NCI-H2081 (cell line): ENCODE measurements at regions not wholly inside any gene's neighbourhood (a gene's known extent, or its start where the extent isn't known, plus 50 kb on each side); places are given as distances from the start of the nearest gene placed in this dataset.

Source experiments
- DNase-seq, 2 experiments: peaks; one replicate each; lab custom pipeline; 2025; lab: John Stamatoyannopoulos, UW

DNA sequence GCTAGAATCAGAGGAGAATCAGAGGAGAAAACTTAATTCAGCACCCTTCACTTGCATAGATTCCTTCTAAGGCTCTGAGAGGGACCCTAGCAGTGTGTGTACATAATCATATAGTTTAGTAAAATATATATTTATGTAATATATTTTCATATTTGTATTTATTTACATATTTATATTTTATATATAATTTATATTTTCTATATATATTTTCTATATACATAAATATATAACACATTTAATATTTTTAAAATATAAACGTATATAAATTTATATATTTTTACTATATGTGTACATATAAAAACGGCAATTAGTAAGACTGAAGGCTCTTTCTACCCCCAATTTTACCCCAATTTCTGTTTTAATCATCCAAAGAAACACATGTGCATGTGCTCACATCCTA is 80.3 kb downstream of the NXPE2 start:
- DNase-seq: no peak

DNA sequence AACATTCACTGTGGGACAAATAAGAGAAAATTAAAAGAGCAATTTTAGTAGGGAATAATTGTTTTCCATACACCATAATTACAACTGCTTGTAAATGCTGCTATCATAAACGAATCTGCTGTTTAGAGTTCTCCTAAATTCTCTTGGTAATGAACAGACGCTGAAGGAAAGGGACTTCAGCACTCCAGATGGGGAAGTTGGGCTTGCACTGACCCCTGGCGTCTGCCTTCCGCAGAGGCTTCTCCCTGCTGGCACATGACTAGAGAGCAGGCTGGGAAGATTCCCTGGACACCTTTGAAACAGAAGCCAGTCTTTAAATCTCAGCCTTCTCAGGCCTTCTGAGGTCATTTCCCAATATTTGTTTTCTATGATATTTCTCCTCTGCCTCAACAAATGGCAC is 84.1 kb downstream of the NXPE2 start:
- peak; percentile 57 to 64 for DNase-seq

DNA sequence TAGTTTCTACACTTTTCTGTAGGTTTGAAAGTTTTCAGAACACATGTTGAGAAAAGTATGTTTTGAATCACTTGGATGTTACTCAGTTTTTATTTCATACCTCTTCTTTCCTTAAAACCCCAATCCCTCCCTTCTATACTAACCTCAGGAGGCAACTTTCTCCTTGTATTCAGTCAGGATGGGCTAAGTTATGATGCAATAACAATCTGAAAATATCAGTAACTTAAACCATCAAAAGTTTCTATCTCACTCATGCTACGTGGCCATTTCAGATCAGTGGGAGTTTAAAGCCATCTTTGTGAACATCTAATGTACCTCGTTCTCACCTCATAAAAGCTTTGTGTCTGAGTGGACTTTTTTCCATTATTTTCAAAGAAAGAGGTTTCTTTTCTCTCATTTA is 86.2 kb downstream of the NXPE2 start:
- no peak for DNase-seq

- no peak for DNase-seq
Observed at GRCh38 chr11:114771172-114771571, 92.8 kb downstream of the NXPE2 start.

GRCh38 chr11:114773541-114774338 is 95.4 kb downstream of the NXPE2 start:
- DNase-seq: no peak

GRCh38 chr11:114774599-114775361 is 96.5 kb downstream of the NXPE2 start:
- peak; percentile 74 to 82 for DNase-seq

GRCh38 chr11:114775875-114776621 is 97.7 kb downstream of the NXPE2 start:
- DNase-seq: peak in 1 of 2 experiments; percentile 23

- DNase-seq: no peak
Observed at GRCh38 chr11:114776956-114777355, 98.6 kb downstream of the NXPE2 start.

GRCh38 chr11:114779189-114779588 is 100.9 kb downstream of the NXPE2 start:
- DNase-seq: no peak

DNA sequence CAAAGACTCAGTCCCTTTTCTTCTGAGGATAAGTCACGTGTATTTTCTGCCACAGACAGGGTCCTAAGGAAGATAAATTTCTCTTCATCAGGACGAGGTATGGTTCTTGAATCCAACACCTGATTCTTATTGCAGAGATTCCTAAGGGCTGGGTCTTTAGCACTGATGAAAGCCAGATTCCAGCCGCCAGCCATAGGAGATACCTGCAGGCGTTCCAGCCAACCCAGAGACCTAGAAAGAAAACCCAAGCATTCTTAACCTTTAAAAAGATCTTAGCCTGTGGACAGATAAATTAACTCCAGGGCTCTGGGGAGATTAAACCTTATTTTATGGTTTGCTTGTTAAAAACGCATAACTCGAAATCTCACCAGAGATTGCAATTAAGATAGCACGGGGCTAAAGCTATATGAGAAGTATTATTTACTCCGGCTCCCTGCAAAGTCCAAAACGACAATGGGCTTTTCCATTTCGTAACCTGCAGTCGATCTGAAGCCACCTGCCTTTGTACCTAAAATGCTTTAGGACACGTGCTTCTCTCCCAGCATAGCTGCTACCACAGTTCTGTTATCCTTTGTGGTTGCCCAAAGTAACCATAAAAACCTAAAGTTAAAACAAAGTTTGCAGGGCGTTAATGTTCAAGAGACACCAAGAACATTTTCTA is 104.5 kb downstream of the NXPE2 start:
- DNase-seq: no peak

DNA sequence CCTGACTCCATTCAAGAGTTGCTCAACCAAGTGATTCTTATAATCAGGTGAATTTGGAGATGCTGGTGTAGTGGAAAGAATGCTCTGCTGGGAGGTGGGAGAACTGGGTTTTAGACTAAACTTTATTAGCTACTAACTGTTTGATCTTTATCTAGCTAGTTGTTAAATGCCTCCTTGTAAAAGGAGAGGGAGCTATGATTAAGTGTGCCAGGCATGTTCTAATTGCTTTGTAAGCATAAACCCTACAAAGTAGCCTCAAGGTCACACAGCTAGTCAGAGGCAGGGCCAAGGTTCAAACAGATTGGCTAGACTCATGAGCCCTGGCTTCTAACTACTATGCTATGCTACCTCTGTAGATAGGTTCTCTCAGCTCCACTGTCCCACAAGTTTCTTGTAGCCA is 105.5 kb downstream of the NXPE2 start:
- DNase-seq: no peak

- DNase-seq: no peak
Observed at GRCh38 chr11:114784216-114784615, 105.9 kb downstream of the NXPE2 start.

GRCh38 chr11:114784891-114785290 is 106.6 kb downstream of the NXPE2 start:
- no peak for DNase-seq

DNA sequence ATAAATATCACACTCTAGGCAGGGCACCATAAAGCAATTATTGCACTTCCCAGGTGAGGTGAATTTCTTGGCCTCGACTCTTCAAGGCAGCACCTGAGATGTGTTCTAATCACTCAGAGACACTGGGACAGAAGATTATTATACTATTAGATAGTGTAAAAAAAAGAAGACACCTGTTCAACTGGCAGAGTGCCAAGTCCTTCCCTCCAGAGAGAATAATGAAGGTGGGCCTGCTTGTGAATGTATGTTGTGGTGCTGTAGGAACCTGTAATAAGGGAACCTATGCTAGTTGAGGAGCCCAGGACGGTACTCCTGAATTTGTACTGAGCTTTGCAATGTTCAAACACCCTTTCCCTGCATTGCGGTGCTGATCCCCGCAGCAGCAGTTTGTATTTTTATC is 107.5 kb downstream of the NXPE2 start:
- peak in 1 of 2 experiments; percentile 36 for DNase-seq

DNA sequence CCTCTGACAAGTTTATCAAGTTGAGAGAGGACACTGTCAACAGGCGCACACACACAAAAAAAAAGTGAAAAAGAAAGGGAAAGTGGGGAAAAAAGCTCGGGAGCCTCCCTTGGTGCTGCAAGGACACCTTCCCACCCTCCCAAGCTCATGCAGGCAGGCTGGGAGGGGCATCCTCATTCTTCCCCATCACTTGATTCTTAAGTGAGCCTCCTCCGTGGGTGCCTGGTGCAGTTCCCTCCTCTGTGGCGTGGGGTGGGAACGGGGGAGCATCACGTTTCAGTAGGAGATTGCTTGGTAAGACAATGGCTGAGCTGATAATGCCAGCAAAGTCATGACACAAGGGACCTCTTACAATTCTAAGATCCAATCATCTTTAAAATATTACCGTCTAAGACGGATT is 108.8 kb downstream of the NXPE2 start:
- DNase-seq: no peak

DNA sequence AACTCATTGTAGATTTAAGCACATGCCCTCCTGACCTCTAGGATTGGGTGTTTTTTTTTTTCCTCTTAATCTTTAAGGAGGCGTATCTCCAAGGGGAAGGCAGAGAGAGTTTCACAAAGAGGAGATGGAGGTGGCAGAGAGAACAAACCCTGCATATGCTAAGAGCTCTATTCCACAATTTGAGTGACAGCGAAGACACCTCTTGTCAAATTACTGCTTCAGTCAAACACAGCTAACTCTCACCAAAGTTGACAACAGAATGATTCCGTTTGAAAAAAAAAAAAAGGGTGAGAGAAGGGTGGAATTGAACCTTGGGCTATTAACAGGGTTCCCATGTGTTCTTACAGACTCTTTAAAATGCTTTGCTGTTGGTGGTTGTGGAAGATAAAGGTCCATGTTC is 112.6 kb downstream of the NXPE2 start:
- DNase-seq: no peak

DNA sequence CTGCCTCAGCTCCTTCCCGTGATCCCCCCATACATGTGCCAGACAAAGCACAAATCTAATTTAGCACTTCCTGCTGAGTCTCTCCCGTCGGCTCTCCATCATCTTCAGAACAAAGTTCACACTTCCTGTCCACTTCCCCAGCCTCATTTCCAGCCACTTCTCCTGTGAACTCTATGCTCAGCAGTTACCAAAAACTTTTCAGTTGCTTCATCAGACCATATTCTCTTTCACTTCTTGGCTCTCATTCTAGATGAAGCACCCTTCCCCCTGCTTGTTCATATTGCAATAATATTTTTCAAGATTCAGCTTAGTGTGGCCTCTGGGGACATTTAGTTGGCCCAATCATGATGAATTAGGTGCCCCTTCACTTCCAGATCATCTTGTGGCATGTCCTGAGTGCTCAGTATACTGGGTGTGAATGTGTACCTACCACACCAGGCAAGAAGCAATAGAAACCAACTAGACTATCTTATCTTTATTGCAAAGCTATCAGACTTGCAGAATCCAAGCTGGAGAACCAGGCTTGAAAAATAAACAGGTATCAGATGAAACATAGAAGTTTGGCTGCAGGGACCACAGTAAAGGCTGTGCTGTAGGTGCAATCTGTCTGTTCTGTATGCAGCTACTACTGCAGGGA is 115.8 kb downstream of the NXPE2 start:
- no peak for DNase-seq

- DNase-seq: no peak
Observed at GRCh38 chr11:114796954-114797721, 118.8 kb downstream of the NXPE2 start.

GRCh38 chr11:114799476-114799875 is 121.1 kb downstream of the NXPE2 start:
- DNase-seq: no peak

DNA sequence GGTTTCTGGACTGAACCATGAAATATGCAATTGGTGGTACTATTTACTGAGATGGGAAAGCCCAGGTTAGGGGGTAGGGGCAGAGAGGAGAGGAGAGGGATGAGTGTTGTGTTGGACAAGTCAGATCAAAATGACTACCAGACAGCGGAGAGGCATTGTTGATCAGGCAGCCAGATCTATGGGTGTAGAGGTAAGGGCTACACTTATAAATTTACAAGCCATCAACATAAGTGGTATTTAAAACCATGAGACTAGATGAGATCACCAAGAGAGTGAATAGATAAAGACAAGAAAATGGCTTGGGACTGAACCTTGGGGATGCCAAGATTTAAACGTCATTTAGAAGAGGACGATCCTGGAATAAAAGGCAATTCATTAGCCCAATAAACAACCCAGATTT is 123.4 kb downstream of the NXPE2 start:
- DNase-seq: no peak

GRCh38 chr11:114802878-114803277 is 124.6 kb downstream of the NXPE2 start:
- no peak for DNase-seq
